Astrocyte of the spinal cord (primary cell): ENCODE measurements at regions not wholly inside any gene's neighbourhood (a gene's known extent, or its start where the extent isn't known, plus 50 kb on each side); places are given as distances from the start of the nearest gene placed in this dataset.

Experiments used
- DNase-seq: peaks from one replicate; pipeline ENCODE4 v3.0.0; 2011; ENCODE audit warnings: low read depth, low spot score
- H3K4me3 ChIP-seq: 2 replicates; pipeline ENCODE4 v1.5.1; 2011; ENCODE audit warnings: low read depth, mild to moderate bottlenecking, low read length, moderate library complexity
- in situ Hi-C: cut with HindIII; loops from 2 replicates; pipeline ENCODE4 v1.10.0; 2017; ENCODE audit warnings: low sequenced_read_pairs
- TF ChIP-seq, protein P1 (sequence below): IDR thresholded peaks from 2 replicates; pipeline ENCODE4 v1.5.1; 2012; ENCODE audit warnings: low read depth, mild to moderate bottlenecking, low read length, inconsistent platforms

- TF ChIP-seq, protein P1, sequence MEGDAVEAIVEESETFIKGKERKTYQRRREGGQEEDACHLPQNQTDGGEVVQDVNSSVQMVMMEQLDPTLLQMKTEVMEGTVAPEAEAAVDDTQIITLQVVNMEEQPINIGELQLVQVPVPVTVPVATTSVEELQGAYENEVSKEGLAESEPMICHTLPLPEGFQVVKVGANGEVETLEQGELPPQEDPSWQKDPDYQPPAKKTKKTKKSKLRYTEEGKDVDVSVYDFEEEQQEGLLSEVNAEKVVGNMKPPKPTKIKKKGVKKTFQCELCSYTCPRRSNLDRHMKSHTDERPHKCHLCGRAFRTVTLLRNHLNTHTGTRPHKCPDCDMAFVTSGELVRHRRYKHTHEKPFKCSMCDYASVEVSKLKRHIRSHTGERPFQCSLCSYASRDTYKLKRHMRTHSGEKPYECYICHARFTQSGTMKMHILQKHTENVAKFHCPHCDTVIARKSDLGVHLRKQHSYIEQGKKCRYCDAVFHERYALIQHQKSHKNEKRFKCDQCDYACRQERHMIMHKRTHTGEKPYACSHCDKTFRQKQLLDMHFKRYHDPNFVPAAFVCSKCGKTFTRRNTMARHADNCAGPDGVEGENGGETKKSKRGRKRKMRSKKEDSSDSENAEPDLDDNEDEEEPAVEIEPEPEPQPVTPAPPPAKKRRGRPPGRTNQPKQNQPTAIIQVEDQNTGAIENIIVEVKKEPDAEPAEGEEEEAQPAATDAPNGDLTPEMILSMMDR, result no peak
- no peak overlapping the region for H3K4me3 ChIP-seq
- in situ Hi-C loops, result no loop called here
- no peak for DNase-seq
Measured at GRCh38 chr11:93073508-93074280, 104.2 kb downstream of the MTNR1B start.

GRCh38 chr11:93074352-93074751, 104.9 kb downstream of the MTNR1B start:
- in situ Hi-C loops, result no loop called here
- no peak overlapping the region for H3K4me3 ChIP-seq
- TF ChIP-seq, protein P1, result no peak
- no peak for DNase-seq

- in situ Hi-C loops, result no loop called here
- no peak for DNase-seq
Measured at GRCh38 chr11:93075782-93076181, 106.3 kb downstream of the MTNR1B start.

DNA sequence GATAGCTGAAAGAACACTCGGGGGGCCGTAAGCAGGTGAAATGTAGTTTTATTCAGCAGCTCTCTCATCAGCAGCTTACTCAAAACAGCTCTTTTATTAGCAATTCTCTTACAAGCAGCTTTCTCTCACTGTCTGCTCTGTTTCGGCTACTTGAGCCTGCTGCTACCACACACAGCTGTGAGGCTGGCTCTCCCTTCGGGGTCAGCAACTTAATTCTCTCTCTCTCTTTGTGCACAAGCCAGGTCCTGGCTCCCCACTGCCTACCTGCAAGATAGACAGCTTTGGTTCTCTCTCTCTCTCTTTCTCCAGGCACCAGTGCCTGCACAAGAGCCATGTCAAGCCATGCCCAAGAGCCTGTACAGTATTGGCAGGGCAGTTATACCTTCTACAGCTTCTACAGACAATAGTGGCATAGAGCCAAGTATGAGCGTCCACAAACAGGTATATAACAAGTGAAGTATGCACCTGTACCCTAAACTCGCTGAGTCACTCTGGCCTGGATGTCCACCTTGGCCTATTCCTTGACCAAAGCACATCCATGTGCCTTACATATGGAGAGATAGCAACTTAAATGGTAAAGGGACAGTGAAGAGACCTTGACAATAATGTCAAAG, 110.8 kb downstream of the MTNR1B start:
- TF ChIP-seq, protein P1, result no peak
- DNase-seq, result no peak
- in situ Hi-C loops, result no loop called here
- H3K4me3 ChIP-seq, result no peak overlapping the region

More at GRCh38 chr11:93075782-93076181, 106.3 kb downstream of the MTNR1B start:
- TF ChIP-seq, protein P1, result no peak
- H3K4me3 ChIP-seq, result no peak overlapping the region

DNA sequence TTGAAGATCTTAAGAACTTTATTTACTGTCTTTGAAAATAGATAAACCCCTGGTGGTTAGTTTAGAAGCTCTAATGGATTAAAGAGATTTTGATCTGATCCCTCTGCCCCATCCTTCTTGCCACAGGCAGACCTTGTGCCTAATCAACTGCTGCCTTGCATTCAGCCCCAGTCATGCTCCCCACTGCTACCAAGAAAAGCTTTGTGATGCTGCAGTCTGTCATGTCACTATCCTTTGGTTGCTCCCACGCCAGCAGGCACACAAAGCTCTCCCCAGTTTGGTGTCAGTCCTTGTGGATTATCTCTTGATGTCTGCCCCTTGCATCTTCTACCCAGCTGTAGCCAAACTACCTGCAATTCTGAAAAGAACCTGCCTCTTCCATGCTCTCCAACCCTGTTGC, 112.2 kb downstream of the MTNR1B start:
- no peak overlapping the region for H3K4me3 ChIP-seq
- TF ChIP-seq, protein P1, result no peak
- in situ Hi-C loops, result no loop called here
- no peak for DNase-seq

DNA sequence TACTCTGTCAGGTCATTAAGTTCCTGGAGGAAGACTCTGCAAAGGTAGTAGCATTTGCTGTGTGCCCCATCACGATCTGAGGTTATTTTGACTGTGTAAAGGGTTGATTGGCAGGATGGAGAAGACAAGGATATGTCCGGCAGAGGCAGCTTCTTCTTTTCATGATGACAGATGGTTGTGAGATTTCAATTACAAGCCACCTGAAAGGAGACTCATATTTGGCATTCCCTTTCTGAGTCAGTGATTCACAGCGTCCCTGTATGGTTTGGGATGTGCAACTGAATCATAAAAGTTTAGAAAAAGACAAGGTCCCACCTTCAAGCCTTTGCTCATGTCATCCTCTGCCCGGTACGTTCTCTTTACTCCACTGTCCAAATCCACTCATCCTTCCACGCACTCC, 113.4 kb downstream of the MTNR1B start:
- no peak for DNase-seq
- H3K4me3 ChIP-seq, result no peak overlapping the region
- TF ChIP-seq, protein P1, result no peak
- in situ Hi-C loops, result no loop called here
